Activated effector memory CD4-positive, alpha-beta T cell treated with anti-CD3 and anti-CD28 coated beads, Interleukin-2, amount 50 U/mL, for 16 hours (primary cell): ENCODE measurements at regions not wholly inside any gene's neighbourhood (a gene's known extent, or its start where the extent isn't known, plus 50 kb on each side); places are given as distances from the start of the nearest gene placed in this dataset.
"Not testable (repeated sequence)": the region's sequence is repeated elsewhere in the genome, so short reads cannot be mapped to it uniquely, and the experiment has no call there.

Experiments used
- DNase-seq: peaks from one replicate; pipeline ENCODE4 v3.0.0-alpha.2; 2020

- no peak for DNase-seq
Observed at GRCh38 chr12:75658901-75659823, 147.8 kb upstream of the KRR1 start.

GRCh38 chr12:75658286-75658685 lies 146.9 kb upstream of the KRR1 start:
- no peak for DNase-seq

- no peak for DNase-seq
Observed at GRCh38 chr12:75657831-75658230, 146.4 kb upstream of the KRR1 start.

- not testable (repeated sequence) for DNase-seq
Observed at GRCh38 chr12:75657354-75657753, 145.9 kb upstream of the KRR1 start.

GRCh38 chr12:75656648-75657047 lies 145.2 kb upstream of the KRR1 start:
- no peak for DNase-seq

GRCh38 chr12:75656210-75656609 lies 144.8 kb upstream of the KRR1 start:
- DNase-seq, result no peak

GRCh38 chr12:75655315-75655806 lies 144.0 kb upstream of the KRR1 start:
- DNase-seq, result no peak

- no peak for DNase-seq
Observed at GRCh38 chr12:75651342-75651695, 139.9 kb upstream of the KRR1 start.

- no peak for DNase-seq
Observed at GRCh38 chr12:75650595-75651341, 139.4 kb upstream of the KRR1 start.

GRCh38 chr12:75650100-75650499 lies 138.7 kb upstream of the KRR1 start:
- DNase-seq, result no peak

GRCh38 chr12:75648856-75649255 lies 137.4 kb upstream of the KRR1 start:
- no peak for DNase-seq

- DNase-seq, result no peak
Observed at GRCh38 chr12:75646329-75647210, 135.2 kb upstream of the KRR1 start.

GRCh38 chr12:75644472-75645072 lies 133.2 kb upstream of the KRR1 start:
- DNase-seq, result no peak

- not testable (repeated sequence) for DNase-seq
Observed at GRCh38 chr12:75643119-75643518, 131.7 kb upstream of the KRR1 start.

- no peak for DNase-seq
Observed at GRCh38 chr12:75642226-75642625, 130.8 kb upstream of the KRR1 start.

- DNase-seq, result peak; percentile 77
Observed at GRCh38 chr12:75641031-75641780, 129.8 kb upstream of the KRR1 start.

GRCh38 chr12:75638792-75639191 lies 127.4 kb upstream of the KRR1 start:
- DNase-seq, result no peak

- no peak for DNase-seq
Observed at GRCh38 chr12:75636607-75637006, 125.2 kb upstream of the KRR1 start.

- DNase-seq, result no peak
Observed at GRCh38 chr12:75635606-75636444, 124.4 kb upstream of the KRR1 start.
